HG03108 (cell line): ENCODE measurements at regions not wholly inside any gene's neighbourhood (a gene's known extent, or its start where the extent isn't known, plus 50 kb on each side); places are given as distances from the start of the nearest gene placed in this dataset.

Source experiments
- ATAC-seq: cut with Tn5 transposase; IDR thresholded peaks from one replicate; pipeline ENCODE4 v1.9.1; 2021; ENCODE audit warnings: moderate library complexity; ENCODE audit not compliant: unreplicated experiment

GRCh38 chr12:107396991-107397390, 288.6 kb upstream of the PWP1 start:
- ATAC-seq = no peak

GRCh38 chr12:107397890-107398500, 287.6 kb upstream of the PWP1 start:
- no peak for ATAC-seq

- ATAC-seq = no peak
These were observed 286.6 kb upstream of the PWP1 start for GRCh38 chr12:107399046-107399445.

GRCh38 chr12:107400686-107401447, 284.7 kb upstream of the PWP1 start:
- ATAC-seq = no peak

- ATAC-seq = no peak
These were observed 283.3 kb upstream of the PWP1 start for GRCh38 chr12:107402041-107403022.

- no peak for ATAC-seq
These were observed 280.6 kb upstream of the PWP1 start for GRCh38 chr12:107404981-107405380.

- no peak for ATAC-seq
These were observed 280.2 kb upstream of the PWP1 start for GRCh38 chr12:107405436-107405835.

- no peak for ATAC-seq
These were observed 278.7 kb upstream of the PWP1 start for GRCh38 chr12:107406932-107407331.

- no peak for ATAC-seq
These were observed 273.6 kb upstream of the PWP1 start for GRCh38 chr12:107411792-107412535.

GRCh38 chr12:107415071-107415470, 270.5 kb upstream of the PWP1 start:
- ATAC-seq = no peak

- no peak for ATAC-seq
These were observed 269.8 kb upstream of the PWP1 start for GRCh38 chr12:107415834-107416233.

GRCh38 chr12:107417004-107417403, 268.6 kb upstream of the PWP1 start:
- ATAC-seq = no peak

GRCh38 chr12:107418981-107419380, 266.6 kb upstream of the PWP1 start:
- ATAC-seq = no peak

GRCh38 chr12:107423531-107423930, 262.1 kb upstream of the PWP1 start:
- ATAC-seq = no peak

GRCh38 chr12:107429006-107429705, 256.4 kb upstream of the PWP1 start:
- no peak for ATAC-seq

GRCh38 chr12:107431942-107432341, 253.7 kb upstream of the PWP1 start:
- ATAC-seq = no peak

GRCh38 chr12:107435072-107435471, 250.5 kb upstream of the PWP1 start:
- no peak for ATAC-seq

- ATAC-seq = no peak
These were observed 250.1 kb upstream of the PWP1 start for GRCh38 chr12:107435520-107435919.

- no peak for ATAC-seq
These were observed 249.2 kb upstream of the PWP1 start for GRCh38 chr12:107436376-107436775.

GRCh38 chr12:107436836-107437235, 248.8 kb upstream of the PWP1 start:
- ATAC-seq = no peak
